ENCODE measurements at regions not wholly inside any gene's neighbourhood (a gene's known extent, or its start where the extent isn't known, plus 50 kb on each side); places are given as distances from the start of the nearest gene placed in this dataset.

- TF ChIP-seq POLR2A (IDR thresholded peaks at IDR 0.05; ENCODE audit: low read depth, low read length) (no peak), POLR2AphosphoS5 (IDR thresholded peaks at IDR 0.05; ENCODE audit: low read depth, low read length) (no peak), TAF1 (IDR thresholded peaks at IDR 0.05; ENCODE audit: low read depth, low read length) (no peak)
Measured at GRCh38 chr21:25080141-25080540, 527.1 kb downstream of the MRPL39 start.
